ENCODE measurements at regions not wholly inside any gene's neighbourhood (a gene's known extent, or its start where the extent isn't known, plus 50 kb on each side); places are given as distances from the start of the nearest gene placed in this dataset.

GRCh38 chr22:48043581-48043980, 1281.1 kb downstream of the TBC1D22A start:
- Mint-ChIP-seq H3K27me3 (peaks cover 18% of the 10 kb centered on the region), H3K36me3 (ENCODE audit: low read depth) (no peaks in the 10 kb centered on the region), H3K27ac (no peak overlapping the region), H3K9me3 (no peaks in the 10 kb centered on the region), H3K4me1 (peaks cover 7% of the 10 kb centered on the region), H3K4me3 (no peak overlapping the region)
- POLR2A ChIA-PET, result no interaction called here
- CTCF ChIA-PET, result no interaction called here
- DNase-seq, result no peak

- Mint-ChIP-seq H3K36me3 (ENCODE audit: low read depth) (no peaks in the 10 kb centered on the region), H3K27ac (no peak overlapping the region), H3K4me1 (peaks cover 7% of the 10 kb centered on the region), H3K9me3 (no peaks in the 10 kb centered on the region), H3K27me3 (peaks cover 18% of the 10 kb centered on the region), H3K4me3 (no peak overlapping the region)
- CTCF ChIA-PET, result no interaction called here
- POLR2A ChIA-PET, result no interaction called here
- DNase-seq, result no peak
Observed at GRCh38 chr22:48042621-48043395, 1280.4 kb downstream of the TBC1D22A start.

- H3K9me3 Mint-ChIP-seq, result no peaks in the 10 kb centered on the region
- no peak for DNase-seq
- CTCF ChIA-PET, result no interaction called here
- no peaks in the 10 kb centered on the region for H3K4me1 Mint-ChIP-seq
- no peaks in the 10 kb centered on the region for H3K36me3 Mint-ChIP-seq (ENCODE audit: low read depth)
- no peak overlapping the region for H3K27ac Mint-ChIP-seq
- H3K27me3 Mint-ChIP-seq, result peaks cover 11% of the 10 kb centered on the region
- POLR2A ChIA-PET, result no interaction called here
- H3K4me3 Mint-ChIP-seq, result no peak overlapping the region
Observed at GRCh38 chr22:48039326-48039725, 1276.9 kb downstream of the TBC1D22A start.

GRCh38 chr22:48037618-48038017, 1275.2 kb downstream of the TBC1D22A start:
- DNase-seq, result no peak
- POLR2A ChIA-PET, result no interaction called here
- H3K36me3 Mint-ChIP-seq (ENCODE audit: low read depth), result no peaks in the 10 kb centered on the region
- H3K9me3 Mint-ChIP-seq, result no peaks in the 10 kb centered on the region
- peaks cover 7% of the 10 kb centered on the region for H3K27me3 Mint-ChIP-seq
- no peaks in the 10 kb centered on the region for H3K4me1 Mint-ChIP-seq
- CTCF ChIA-PET, result interaction anchor here (0.6 kb wide), 1 partner anchor 599 kb away, joined by 3 read pairs; no protein-coding TSS in a partner anchor
- H3K27ac Mint-ChIP-seq, result no peak overlapping the region
- no peak overlapping the region for H3K4me3 Mint-ChIP-seq

- Mint-ChIP-seq H3K4me3 (no peak overlapping the region), H3K36me3 (ENCODE audit: low read depth) (no peaks in the 10 kb centered on the region), H3K9me3 (no peaks in the 10 kb centered on the region), H3K27ac (no peak overlapping the region), H3K27me3 (peaks cover 2% of the 10 kb centered on the region), H3K4me1 (no peaks in the 10 kb centered on the region)
- no peak for DNase-seq
- CTCF ChIA-PET, result no interaction called here
- POLR2A ChIA-PET, result no interaction called here
Observed at GRCh38 chr22:48035897-48036296, 1273.4 kb downstream of the TBC1D22A start.

- Mint-ChIP-seq H3K27ac (no peak overlapping the region), H3K4me1 (no peaks in the 10 kb centered on the region), H3K4me3 (no peak overlapping the region), H3K36me3 (ENCODE audit: low read depth) (no peaks in the 10 kb centered on the region), H3K9me3 (no peaks in the 10 kb centered on the region), H3K27me3 (peaks cover 2% of the 10 kb centered on the region)
- CTCF ChIA-PET, result no interaction called here
- POLR2A ChIA-PET, result no interaction called here
- DNase-seq, result no peak
Observed at GRCh38 chr22:48031589-48031988, 1269.1 kb downstream of the TBC1D22A start.

- Mint-ChIP-seq H3K4me3 (no peak overlapping the region), H3K27me3 (peaks cover 12% of the 10 kb centered on the region), H3K27ac (no peak overlapping the region), H3K9me3 (peaks cover 7% of the 10 kb centered on the region), H3K36me3 (ENCODE audit: low read depth) (no peaks in the 10 kb centered on the region), H3K4me1 (no peaks in the 10 kb centered on the region)
- no peak for DNase-seq
- POLR2A ChIA-PET, result no interaction called here
- CTCF ChIA-PET, result no interaction called here
Observed at GRCh38 chr22:48025096-48025495, 1262.6 kb downstream of the TBC1D22A start.

- no peaks in the 10 kb centered on the region for H3K4me1 Mint-ChIP-seq
- H3K27ac Mint-ChIP-seq, result no peak overlapping the region
- ChIA-PET CTCF (no interaction called here), POLR2A (no interaction called here)
- H3K27me3 Mint-ChIP-seq, result peaks cover 12% of the 10 kb centered on the region
- peaks cover 2% of the 10 kb centered on the region for H3K36me3 Mint-ChIP-seq (ENCODE audit: low read depth)
- H3K4me3 Mint-ChIP-seq, result no peak overlapping the region
- DNase-seq, result no peak
- peaks cover 23% of the 10 kb centered on the region for H3K9me3 Mint-ChIP-seq
Observed at GRCh38 chr22:48021991-48022401, 1259.5 kb downstream of the TBC1D22A start.

GRCh38 chr22:48018346-48018745, 1255.9 kb downstream of the TBC1D22A start:
- Mint-ChIP-seq H3K27me3 (peaks cover 5% of the 10 kb centered on the region), H3K27ac (no peak overlapping the region), H3K9me3 (peaks cover 23% of the 10 kb centered on the region), H3K36me3 (ENCODE audit: low read depth) (peaks cover 2% of the 10 kb centered on the region), H3K4me3 (no peak overlapping the region), H3K4me1 (no peaks in the 10 kb centered on the region)
- CTCF ChIA-PET, result no interaction called here
- no peak for DNase-seq
- POLR2A ChIA-PET, result no interaction called here

- Mint-ChIP-seq H3K4me1 (no peaks in the 10 kb centered on the region), H3K4me3 (no peak overlapping the region), H3K36me3 (ENCODE audit: low read depth) (peaks cover 2% of the 10 kb centered on the region), H3K9me3 (peaks cover 20% of the 10 kb centered on the region), H3K27ac (no peak overlapping the region), H3K27me3 (peaks cover 2% of the 10 kb centered on the region)
- ChIA-PET CTCF (no interaction called here), POLR2A (no interaction called here)
- no peak for DNase-seq
Observed at GRCh38 chr22:48015701-48016100, 1253.3 kb downstream of the TBC1D22A start.

- no peak overlapping the region for H3K4me3 Mint-ChIP-seq
- H3K27ac Mint-ChIP-seq, result no peak overlapping the region
- H3K36me3 Mint-ChIP-seq (ENCODE audit: low read depth), result no peaks in the 10 kb centered on the region
- H3K9me3 Mint-ChIP-seq, result no peaks in the 10 kb centered on the region
- POLR2A ChIA-PET, result no interaction called here
- H3K27me3 Mint-ChIP-seq, result peaks cover 1% of the 10 kb centered on the region
- H3K4me1 Mint-ChIP-seq, result no peaks in the 10 kb centered on the region
- DNase-seq, result no peak
- CTCF ChIA-PET, result no interaction called here
Observed at GRCh38 chr22:48004936-48005335, 1242.5 kb downstream of the TBC1D22A start.

GRCh38 chr22:48004038-48004437, 1241.6 kb downstream of the TBC1D22A start:
- no peak for DNase-seq
- H3K27me3 Mint-ChIP-seq, result peaks cover 1% of the 10 kb centered on the region
- ChIA-PET CTCF (interaction anchor here (1.0 kb wide), 1 partner anchor 9 kb away, joined by 4 read pairs; no protein-coding TSS in a partner anchor), POLR2A (no interaction called here)
- H3K36me3 Mint-ChIP-seq (ENCODE audit: low read depth), result no peaks in the 10 kb centered on the region
- H3K4me1 Mint-ChIP-seq, result no peaks in the 10 kb centered on the region
- no peaks in the 10 kb centered on the region for H3K9me3 Mint-ChIP-seq
- no peak overlapping the region for H3K4me3 Mint-ChIP-seq
- no peak overlapping the region for H3K27ac Mint-ChIP-seq

- CTCF ChIA-PET, result no interaction called here
Observed at GRCh38 chr22:48001101-48001500, 1238.7 kb downstream of the TBC1D22A start.

GRCh38 chr22:47997612-47998011, 1235.2 kb downstream of the TBC1D22A start:
- POLR2A ChIA-PET, result no interaction called here
- DNase-seq, result no peak
- Mint-ChIP-seq H3K4me1 (no peaks in the 10 kb centered on the region), H3K36me3 (ENCODE audit: low read depth) (no peaks in the 10 kb centered on the region), H3K9me3 (no peaks in the 10 kb centered on the region), H3K27ac (no peak overlapping the region), H3K4me3 (no peak overlapping the region), H3K27me3 (no peaks in the 10 kb centered on the region)
- CTCF ChIA-PET, result no interaction called here

More at GRCh38 chr22:48001101-48001500, 1238.7 kb downstream of the TBC1D22A start:
- no peak for DNase-seq
- Mint-ChIP-seq H3K4me1 (no peaks in the 10 kb centered on the region), H3K27ac (no peak overlapping the region), H3K9me3 (no peaks in the 10 kb centered on the region), H3K4me3 (no peak overlapping the region), H3K27me3 (no peaks in the 10 kb centered on the region), H3K36me3 (ENCODE audit: low read depth) (no peaks in the 10 kb centered on the region)
- POLR2A ChIA-PET, result no interaction called here

Measured in activated CD4-positive, alpha-beta T cell treated with anti-CD3 and anti-CD28 coated beads, Interleukin-2, amount 10 ng/mL, durations not matched to agents 7 days and 5 days (primary cell).